IPS-20b (cell line): ENCODE measurements at regions not wholly inside any gene's neighbourhood (a gene's known extent, or its start where the extent isn't known, plus 50 kb on each side); places are given as distances from the start of the nearest gene placed in this dataset.
"Not testable (repeated sequence)": the region's sequence is repeated elsewhere in the genome, so short reads cannot be mapped to it uniquely, and the experiment has no call there.

Source experiments
- H3K27ac ChIP-seq: one replicate; pipeline ENCODE4 v1.5.1; 2013; ENCODE audit warnings: low read length
- H3K27me3 ChIP-seq: 2 replicates; pipeline ENCODE4 v1.6.1; 2013; ENCODE audit warnings: mild to moderate bottlenecking, low read length, inconsistent platforms; ENCODE audit not compliant: insufficient read depth
- H3K36me3 ChIP-seq: 2 replicates; pipeline ENCODE4 v1.6.1; 2013; ENCODE audit warnings: low read depth, mild to moderate bottlenecking, inconsistent platforms, low read length, moderate library complexity; ENCODE audit not compliant: insufficient read depth
- H3K4me1 ChIP-seq: 2 replicates; pipeline ENCODE4 v1.6.1; 2013; ENCODE audit warnings: mild to moderate bottlenecking, control low read depth, inconsistent platforms, low read length, moderate library complexity; ENCODE audit not compliant: insufficient read depth
- H3K4me3 ChIP-seq: 2 replicates; pipeline ENCODE4 v1.5.1; 2013; ENCODE audit warnings: mild to moderate bottlenecking, low read length, inconsistent platforms
- H3K9ac ChIP-seq: 2 replicates; pipeline ENCODE4 v1.6.1; 2013; ENCODE audit warnings: low read depth, mild to moderate bottlenecking, inconsistent platforms, low read length, moderate library complexity
- H3K9me3 ChIP-seq: 2 replicates; pipeline ENCODE4 v1.6.1; 2013; ENCODE audit warnings: mild to moderate bottlenecking, low read depth, low read length, inconsistent platforms; ENCODE audit not compliant: insufficient read depth

DNA sequence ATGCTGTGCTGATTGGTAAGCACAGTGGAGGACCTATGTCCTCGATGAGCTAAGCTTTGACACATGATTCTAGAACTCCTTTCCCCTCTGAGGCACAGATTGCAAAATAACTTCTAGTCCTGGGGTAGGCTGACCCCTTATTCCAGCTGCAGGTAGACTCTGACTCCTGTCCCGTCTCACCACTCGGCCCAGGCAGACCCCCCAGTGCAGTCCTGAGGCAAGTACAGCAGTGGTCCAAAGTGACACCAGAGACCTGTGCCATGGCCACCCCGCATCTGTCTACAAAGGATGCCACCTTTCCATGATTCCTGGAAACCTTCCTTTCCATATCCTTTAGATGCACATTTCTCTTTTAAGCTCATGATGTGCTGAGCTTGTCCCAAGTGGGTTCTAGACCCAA is 482.5 kb downstream of the ZNF536 start:
- Histone ChIP-seq H3K9ac (no peak overlapping the region), H3K9me3 (no peaks in the 10 kb centered on the region), H3K4me1 (no peaks in the 10 kb centered on the region), H3K27me3 (no peaks in the 10 kb centered on the region), H3K27ac (no peak overlapping the region), H3K4me3 (no peak overlapping the region), H3K36me3 (no peaks in the 10 kb centered on the region)

GRCh38 chr19:30854207-30854606 is 482.0 kb downstream of the ZNF536 start:
- H3K4me1 ChIP-seq: no peaks in the 10 kb centered on the region
- H3K9me3 ChIP-seq: no peaks in the 10 kb centered on the region
- no peaks in the 10 kb centered on the region for H3K36me3 ChIP-seq
- no peak overlapping the region for H3K4me3 ChIP-seq
- H3K27me3 ChIP-seq: no peaks in the 10 kb centered on the region
- no peak overlapping the region for H3K9ac ChIP-seq
- H3K27ac ChIP-seq: no peak overlapping the region

- Histone ChIP-seq H3K36me3 (no peaks in the 10 kb centered on the region), H3K4me1 (no peaks in the 10 kb centered on the region)
Observed at GRCh38 chr19:30853036-30853435, 480.9 kb downstream of the ZNF536 start.

GRCh38 chr19:30852168-30852567 is 480.0 kb downstream of the ZNF536 start:
- Histone ChIP-seq H3K36me3 (no peaks in the 10 kb centered on the region), H3K4me1 (no peaks in the 10 kb centered on the region), H3K9me3 (no peaks in the 10 kb centered on the region), H3K4me3 (no peak overlapping the region), H3K27me3 (no peaks in the 10 kb centered on the region), H3K27ac (no peak overlapping the region), H3K9ac (no peak overlapping the region)

More at GRCh38 chr19:30853036-30853435, 480.9 kb downstream of the ZNF536 start:
- no peak overlapping the region for H3K4me3 ChIP-seq
- H3K27ac ChIP-seq: no peak overlapping the region
- H3K9me3 ChIP-seq: no peaks in the 10 kb centered on the region
- H3K27me3 ChIP-seq: no peaks in the 10 kb centered on the region
- no peak overlapping the region for H3K9ac ChIP-seq

DNA sequence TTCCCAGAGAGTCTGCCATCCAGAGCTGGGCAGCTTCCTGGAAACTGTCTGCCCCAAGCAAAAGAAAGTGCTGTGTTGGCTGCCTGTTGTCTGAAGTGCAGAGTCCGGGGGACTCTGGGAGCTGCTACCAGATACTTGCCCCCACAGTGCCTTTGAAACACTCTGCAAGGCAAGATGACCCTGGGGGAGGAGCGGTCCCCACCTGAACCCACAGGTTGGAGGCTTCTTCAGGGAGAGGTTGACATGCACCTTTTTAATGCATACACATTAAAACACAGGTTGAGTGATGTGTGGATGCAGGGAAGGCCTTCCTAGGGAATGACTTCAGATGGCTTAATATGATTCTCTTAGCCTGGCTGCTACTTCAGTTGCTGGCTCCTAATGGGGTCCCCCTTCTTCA is 479.5 kb downstream of the ZNF536 start:
- Histone ChIP-seq H3K9ac (no peak overlapping the region), H3K9me3 (no peaks in the 10 kb centered on the region), H3K27ac (no peak overlapping the region), H3K4me3 (no peak overlapping the region), H3K4me1 (no peaks in the 10 kb centered on the region), H3K36me3 (no peaks in the 10 kb centered on the region), H3K27me3 (no peaks in the 10 kb centered on the region)

- H3K9me3 ChIP-seq: no peaks in the 10 kb centered on the region; the same call in 1 of the 2 replicates
- no peaks in the 10 kb centered on the region for H3K36me3 ChIP-seq
- H3K27me3 ChIP-seq: no peaks in the 10 kb centered on the region
- H3K4me3 ChIP-seq: no peak overlapping the region
- H3K27ac ChIP-seq: no peak overlapping the region
- H3K4me1 ChIP-seq: no peaks in the 10 kb centered on the region
- no peak overlapping the region for H3K9ac ChIP-seq
Observed at GRCh38 chr19:30848636-30849425, 476.6 kb downstream of the ZNF536 start.

DNA sequence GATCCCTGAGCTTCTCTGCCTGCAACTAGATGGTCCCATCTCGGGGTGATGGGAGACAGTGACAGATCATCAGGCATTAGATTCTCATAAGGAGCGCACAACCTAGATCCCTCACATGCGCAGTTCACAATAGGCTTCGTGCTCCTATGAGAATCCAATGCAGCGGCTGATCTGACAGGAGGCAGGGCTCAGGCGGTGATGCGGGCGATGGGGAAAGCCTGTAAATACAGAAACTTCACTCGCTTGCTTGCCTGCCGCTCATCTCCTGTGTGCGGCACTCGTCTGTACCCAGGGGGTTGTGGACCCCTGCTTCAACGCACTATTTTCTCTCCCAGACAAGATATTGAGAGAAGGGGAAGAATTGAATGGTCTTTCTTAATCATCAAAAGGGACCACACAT is 473.9 kb downstream of the ZNF536 start:
- H3K9me3 ChIP-seq: no peaks in the 10 kb centered on the region; the same call in 1 of the 2 replicates
- no peak overlapping the region for H3K4me3 ChIP-seq
- H3K9ac ChIP-seq: no peak overlapping the region
- H3K36me3 ChIP-seq: no peaks in the 10 kb centered on the region
- H3K27ac ChIP-seq: no peak overlapping the region
- H3K4me1 ChIP-seq: no peaks in the 10 kb centered on the region
- H3K27me3 ChIP-seq: no peaks in the 10 kb centered on the region

DNA sequence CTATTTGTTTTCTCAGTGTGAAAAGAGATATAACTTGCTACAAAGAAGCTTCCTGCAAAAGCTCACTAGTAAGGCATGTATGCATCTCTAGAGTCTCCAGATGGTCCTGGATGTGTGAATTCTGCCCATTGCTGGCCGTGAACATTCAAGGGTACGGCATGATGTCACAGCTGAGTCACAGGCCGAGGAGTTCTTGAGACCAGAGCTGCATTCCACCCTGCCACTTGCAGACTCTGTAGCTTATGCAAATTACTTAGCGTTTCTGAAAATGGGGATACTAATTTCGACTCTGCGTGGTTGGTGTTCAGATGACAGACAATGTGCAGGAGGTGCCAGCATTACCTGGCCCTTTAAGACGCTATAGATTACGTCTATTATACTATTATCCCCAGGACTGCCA is 470.7 kb downstream of the ZNF536 start:
- no peaks in the 10 kb centered on the region for H3K36me3 ChIP-seq

GRCh38 chr19:30841934-30842333 is 469.8 kb downstream of the ZNF536 start:
- Histone ChIP-seq H3K27me3 (no peaks in the 10 kb centered on the region), H3K4me1 (no peaks in the 10 kb centered on the region), H3K36me3 (no peaks in the 10 kb centered on the region), H3K4me3 (no peak overlapping the region), H3K9me3 (no peaks in the 10 kb centered on the region; the same call in 1 of the 2 replicates), H3K9ac (no peak overlapping the region), H3K27ac (no peak overlapping the region)

More for the DNA sequence above, 470.7 kb downstream of the ZNF536 start:
- Histone ChIP-seq H3K9me3 (no peaks in the 10 kb centered on the region; the same call in 1 of the 2 replicates), H3K9ac (no peak overlapping the region), H3K27me3 (no peaks in the 10 kb centered on the region), H3K4me3 (no peak overlapping the region), H3K27ac (no peak overlapping the region), H3K4me1 (no peaks in the 10 kb centered on the region)

GRCh38 chr19:30830875-30831274 is 458.7 kb downstream of the ZNF536 start:
- H3K4me1 ChIP-seq: no peaks in the 10 kb centered on the region
- H3K36me3 ChIP-seq: no peaks in the 10 kb centered on the region
- H3K27ac ChIP-seq: no peak overlapping the region
- H3K27me3 ChIP-seq: no peaks in the 10 kb centered on the region
- no peak overlapping the region for H3K9ac ChIP-seq
- no peaks in the 10 kb centered on the region for H3K9me3 ChIP-seq
- H3K4me3 ChIP-seq: no peak overlapping the region

DNA sequence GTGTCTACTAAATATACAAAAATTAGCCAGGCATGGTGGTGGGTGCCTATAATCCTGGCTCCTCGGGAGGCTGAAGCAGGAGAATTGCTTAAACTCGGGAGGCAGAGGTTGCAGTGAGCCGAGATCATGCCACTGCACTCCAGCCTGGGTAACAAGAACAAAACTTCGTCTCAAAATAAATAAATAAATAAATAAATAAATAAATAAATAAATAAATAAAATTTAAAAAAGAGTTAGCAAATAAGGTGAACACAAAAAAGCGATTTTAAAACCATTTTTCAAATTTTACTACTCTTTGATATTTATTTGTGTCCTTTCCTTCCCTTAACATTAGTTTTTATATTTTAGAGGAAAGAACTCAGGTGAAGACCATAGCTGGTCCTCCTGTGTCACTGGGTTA is 453.3 kb downstream of the ZNF536 start:
- H3K9me3 ChIP-seq, H3K4me1 ChIP-seq, H3K9ac ChIP-seq, H3K27ac ChIP-seq, H3K27me3 ChIP-seq, H3K36me3 ChIP-seq, H3K4me3 ChIP-seq: not testable (repeated sequence)

DNA sequence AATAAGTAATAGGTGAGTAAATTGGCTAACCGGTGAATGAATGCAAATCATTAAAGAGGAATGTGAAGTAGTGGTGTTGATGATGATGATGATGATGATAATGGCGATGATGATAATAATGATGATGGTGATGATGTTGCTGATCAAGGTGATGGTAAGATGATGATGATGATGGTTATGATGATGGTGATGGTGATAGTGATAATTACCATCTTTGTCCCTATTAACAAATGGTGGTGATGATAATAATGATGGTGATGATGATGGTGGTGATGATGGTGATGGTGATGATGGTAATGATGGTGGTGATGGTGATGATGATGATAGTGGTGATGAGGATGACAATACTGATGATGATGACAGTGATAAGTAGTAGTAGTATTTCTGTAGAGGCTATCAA is 452.6 kb downstream of the ZNF536 start:
- Histone ChIP-seq H3K4me1 (no peaks in the 10 kb centered on the region), H3K4me3 (no peak overlapping the region), H3K36me3 (no peaks in the 10 kb centered on the region), H3K9me3 (no peaks in the 10 kb centered on the region), H3K9ac (no peak overlapping the region), H3K27ac (no peak overlapping the region), H3K27me3 (no peaks in the 10 kb centered on the region)
